HG03378 (cell line): ENCODE measurements at regions not wholly inside any gene's neighbourhood (a gene's known extent, or its start where the extent isn't known, plus 50 kb on each side); places are given as distances from the start of the nearest gene placed in this dataset.
A peak's percentile ranks its signal among the peaks of the same experiment; 100 is the strongest.

ENCODE experiments used
- ATAC-seq: cut with Tn5 transposase; IDR thresholded peaks from one replicate; pipeline ENCODE4 v1.9.1; 2021; ENCODE audit warnings: mild to moderate bottlenecking, moderate library complexity; ENCODE audit not compliant: unreplicated experiment

- ATAC-seq, result no peak
Observed at GRCh38 chr3:59593380-59593779, 543.6 kb upstream of the CFAP20DC start.

- no peak for ATAC-seq
Observed at GRCh38 chr3:59580996-59581395, 531.2 kb upstream of the CFAP20DC start.

GRCh38 chr3:59580499-59580898 lies 530.7 kb upstream of the CFAP20DC start:
- no peak for ATAC-seq

GRCh38 chr3:59578129-59578528 lies 528.3 kb upstream of the CFAP20DC start:
- ATAC-seq, result no peak

- no peak for ATAC-seq
Observed at GRCh38 chr3:59576606-59577005, 526.8 kb upstream of the CFAP20DC start.

GRCh38 chr3:59575113-59576001 lies 525.5 kb upstream of the CFAP20DC start:
- ATAC-seq, result peak; percentile 81

GRCh38 chr3:59573911-59574310 lies 524.1 kb upstream of the CFAP20DC start:
- ATAC-seq, result no peak

- ATAC-seq, result no peak
Observed at GRCh38 chr3:59572106-59572505, 522.3 kb upstream of the CFAP20DC start.

GRCh38 chr3:59570806-59571205 lies 521.0 kb upstream of the CFAP20DC start:
- no peak for ATAC-seq

- ATAC-seq, result no peak
Observed at GRCh38 chr3:59567661-59568060, 517.8 kb upstream of the CFAP20DC start.

- ATAC-seq, result peak; percentile 99
Observed at GRCh38 chr3:59566481-59566975, 516.7 kb upstream of the CFAP20DC start.

- no peak for ATAC-seq
Observed at GRCh38 chr3:59565125-59565524, 515.3 kb upstream of the CFAP20DC start.

- ATAC-seq, result no peak
Observed at GRCh38 chr3:59563966-59564365, 514.1 kb upstream of the CFAP20DC start.

- ATAC-seq, result no peak
Observed at GRCh38 chr3:59563072-59563605, 513.3 kb upstream of the CFAP20DC start.

- peak; percentile 58 for ATAC-seq
Observed at GRCh38 chr3:59559721-59560435, 510.1 kb upstream of the CFAP20DC start.

GRCh38 chr3:59558906-59559720 lies 509.3 kb upstream of the CFAP20DC start:
- no peak for ATAC-seq

- ATAC-seq, result no peak
Observed at GRCh38 chr3:59555593-59556315, 505.9 kb upstream of the CFAP20DC start.

- ATAC-seq, result no peak
Observed at GRCh38 chr3:59553076-59553475, 503.3 kb upstream of the CFAP20DC start.

- no peak for ATAC-seq
Observed at GRCh38 chr3:59551834-59552233, 502.0 kb upstream of the CFAP20DC start.

- no peak for ATAC-seq
Observed at GRCh38 chr3:59549962-59550361, 500.1 kb upstream of the CFAP20DC start.
